Ishikawa (cell line): ENCODE measurements at regions not wholly inside any gene's neighbourhood (a gene's known extent, or its start where the extent isn't known, plus 50 kb on each side); places are given as distances from the start of the nearest gene placed in this dataset.

Experiments
- TEAD4 ChIP-seq: IDR thresholded peaks from 2 replicates; pipeline ENCODE4 v1.6.1; 2012
- TF ChIP-seq, protein P1 (sequence below): IDR thresholded peaks from 2 replicates; pipeline ENCODE4 v1.6.1; 2012
- TF ChIP-seq, protein P2 (sequence below): IDR thresholded peaks from 2 replicates; pipeline ENCODE4 v1.6.1; 2012; ENCODE audit warnings: low read depth, mild to moderate bottlenecking

DNA sequence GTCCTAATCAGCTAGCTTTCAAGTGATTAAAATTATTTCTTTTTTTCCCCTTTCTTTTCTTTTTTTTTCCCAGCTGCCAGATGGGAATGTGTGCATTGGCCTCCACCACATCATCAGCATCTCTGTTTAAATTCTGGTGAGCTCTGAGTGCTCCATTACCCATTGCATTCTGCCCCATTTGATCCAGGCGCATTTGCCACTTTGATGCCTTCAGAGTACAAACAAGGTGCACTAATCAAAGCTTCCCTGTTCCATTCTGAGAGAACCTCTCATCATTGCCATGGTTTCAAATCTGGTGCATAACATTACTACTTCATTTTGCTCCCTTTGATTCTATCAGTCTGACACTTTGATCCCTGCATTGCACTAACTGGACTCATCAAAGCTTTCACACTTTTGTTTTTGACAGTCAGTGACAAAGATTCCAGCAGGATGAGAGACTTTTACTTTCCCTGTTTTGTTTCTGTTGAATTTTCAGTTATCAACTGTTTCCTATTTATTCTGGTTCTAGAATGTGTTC lies 238.8 kb upstream of the PCDH10 start:
- TF ChIP-seq, protein P1, sequence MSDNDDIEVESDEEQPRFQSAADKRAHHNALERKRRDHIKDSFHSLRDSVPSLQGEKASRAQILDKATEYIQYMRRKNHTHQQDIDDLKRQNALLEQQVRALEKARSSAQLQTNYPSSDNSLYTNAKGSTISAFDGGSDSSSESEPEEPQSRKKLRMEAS: no peak
- TF ChIP-seq, protein P2, sequence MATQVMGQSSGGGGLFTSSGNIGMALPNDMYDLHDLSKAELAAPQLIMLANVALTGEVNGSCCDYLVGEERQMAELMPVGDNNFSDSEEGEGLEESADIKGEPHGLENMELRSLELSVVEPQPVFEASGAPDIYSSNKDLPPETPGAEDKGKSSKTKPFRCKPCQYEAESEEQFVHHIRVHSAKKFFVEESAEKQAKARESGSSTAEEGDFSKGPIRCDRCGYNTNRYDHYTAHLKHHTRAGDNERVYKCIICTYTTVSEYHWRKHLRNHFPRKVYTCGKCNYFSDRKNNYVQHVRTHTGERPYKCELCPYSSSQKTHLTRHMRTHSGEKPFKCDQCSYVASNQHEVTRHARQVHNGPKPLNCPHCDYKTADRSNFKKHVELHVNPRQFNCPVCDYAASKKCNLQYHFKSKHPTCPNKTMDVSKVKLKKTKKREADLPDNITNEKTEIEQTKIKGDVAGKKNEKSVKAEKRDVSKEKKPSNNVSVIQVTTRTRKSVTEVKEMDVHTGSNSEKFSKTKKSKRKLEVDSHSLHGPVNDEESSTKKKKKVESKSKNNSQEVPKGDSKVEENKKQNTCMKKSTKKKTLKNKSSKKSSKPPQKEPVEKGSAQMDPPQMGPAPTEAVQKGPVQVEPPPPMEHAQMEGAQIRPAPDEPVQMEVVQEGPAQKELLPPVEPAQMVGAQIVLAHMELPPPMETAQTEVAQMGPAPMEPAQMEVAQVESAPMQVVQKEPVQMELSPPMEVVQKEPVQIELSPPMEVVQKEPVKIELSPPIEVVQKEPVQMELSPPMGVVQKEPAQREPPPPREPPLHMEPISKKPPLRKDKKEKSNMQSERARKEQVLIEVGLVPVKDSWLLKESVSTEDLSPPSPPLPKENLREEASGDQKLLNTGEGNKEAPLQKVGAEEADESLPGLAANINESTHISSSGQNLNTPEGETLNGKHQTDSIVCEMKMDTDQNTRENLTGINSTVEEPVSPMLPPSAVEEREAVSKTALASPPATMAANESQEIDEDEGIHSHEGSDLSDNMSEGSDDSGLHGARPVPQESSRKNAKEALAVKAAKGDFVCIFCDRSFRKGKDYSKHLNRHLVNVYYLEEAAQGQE: no peak
- no peak for TF ChIP-seq TEAD4
